Fibroblast of lung (primary cell): ENCODE measurements at regions not wholly inside any gene's neighbourhood (a gene's known extent, or its start where the extent isn't known, plus 50 kb on each side); places are given as distances from the start of the nearest gene placed in this dataset.

Source experiments
- DNase-seq, 2 donors: peaks; one replicate each; pipeline versions ENCODE4 v3.0.0 to v3.0.0-alpha.2; 2010; ENCODE audit warnings: low read depth in 2 of 2
- H2AFZ ChIP-seq: 2 replicates; pipeline ENCODE4 v1.5.1; 2012; ENCODE audit warnings: low read length, control low read depth, inconsistent platforms
- H3K27ac ChIP-seq: 2 replicates; pipeline ENCODE4 v1.5.1; 2011; ENCODE audit warnings: low read length, control low read depth; ENCODE audit not compliant: insufficient read depth
- H3K27me3 ChIP-seq: 2 replicates; pipeline ENCODE4 v1.5.1; 2011; ENCODE audit warnings: mild to moderate bottlenecking, low read length; ENCODE audit not compliant: control insufficient read depth, insufficient read depth
- H3K36me3 ChIP-seq: 2 replicates; pipeline ENCODE4 v1.5.1; 2011; ENCODE audit warnings: low read length; ENCODE audit not compliant: control insufficient read depth, insufficient read depth
- H3K4me1 ChIP-seq: 2 replicates; pipeline ENCODE4 v1.5.1; 2011; ENCODE audit warnings: low read length; ENCODE audit not compliant: control insufficient read depth, insufficient read depth; ENCODE audit errors: extremely low read depth
- H3K4me2 ChIP-seq: 2 replicates; pipeline ENCODE4 v1.5.1; 2011; ENCODE audit warnings: low read length, control low read depth; ENCODE audit not compliant: insufficient read depth; ENCODE audit errors: extremely low read depth
- H3K4me3 ChIP-seq, 4 experiments: fragments of 200-600 bp in 1 of 4; sonication (generic) in 1 of 4; replicated peaks in 1 of 4; 2 replicates each; pipeline ENCODE4 v1.5.1; 2011 to 2016; ENCODE audit warnings: low read length in 4 of 4, low read depth in 3 of 4, mild to moderate bottlenecking in 3 of 4, control low read depth in 2 of 4, inconsistent platforms in 1 of 4, mixed read lengths in 1 of 4; ENCODE audit not compliant: insufficient read depth in 1 of 4; ENCODE audit errors: control extremely low read depth in 1 of 4
- H3K79me2 ChIP-seq: 2 replicates; pipeline ENCODE4 v1.5.1; 2012; ENCODE audit warnings: mild to moderate bottlenecking, low read length, inconsistent platforms; ENCODE audit not compliant: control insufficient read depth, insufficient read depth
- H3K9ac ChIP-seq: 2 replicates; pipeline ENCODE4 v1.5.1; 2011; ENCODE audit warnings: mild to moderate bottlenecking, low read length, control low read depth; ENCODE audit not compliant: insufficient read depth
- H3K9me3 ChIP-seq: 2 replicates; pipeline ENCODE4 v1.5.1; 2012; ENCODE audit warnings: low read depth, low read length; ENCODE audit not compliant: control insufficient read depth, insufficient read depth
- H4K20me1 ChIP-seq: 2 replicates; pipeline ENCODE4 v1.5.1; 2011; ENCODE audit warnings: low read length; ENCODE audit not compliant: control insufficient read depth, insufficient read depth; ENCODE audit errors: extremely low read depth
- EZH2 ChIP-seq: IDR thresholded peaks from 2 replicates; pipeline ENCODE4 v1.5.1; 2012; ENCODE audit warnings: low read length, control low read depth, mild to moderate bottlenecking; ENCODE audit errors: missing control alignments
- TF ChIP-seq, protein P1 (sequence below), 2 donors: IDR thresholded peaks in 1 of 2; conservative IDR thresholded peaks in 1 of 2; 1 replicate in 1 of 2; 2 replicates in 1 of 2; pipeline ENCODE4 v1.5.1; 2011 to 2012; ENCODE audit warnings: low read length in 2 of 2, control low read depth in 1 of 2, inconsistent platforms in 1 of 2, low read depth in 1 of 2, mild to moderate bottlenecking in 1 of 2

DNA sequence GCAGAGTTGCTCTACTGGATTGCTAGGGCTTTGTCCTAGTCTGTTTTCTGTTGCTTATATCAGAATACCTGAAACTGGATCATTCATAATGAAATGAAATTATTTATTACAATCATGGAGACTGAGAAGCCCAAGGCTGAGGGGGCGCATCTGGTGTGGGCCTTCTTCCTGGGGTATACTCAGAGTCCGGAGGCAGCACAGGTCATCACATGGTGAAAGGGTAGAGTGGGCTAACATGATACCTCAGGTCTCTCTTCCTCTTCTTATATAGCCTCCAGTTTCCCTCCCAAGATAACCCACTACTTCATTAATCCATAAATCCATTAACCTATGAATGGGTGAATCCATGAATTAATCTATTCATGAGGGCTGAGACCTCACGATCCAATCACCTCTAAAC is 667.6 kb upstream of the NCAM2 start:
- Histone ChIP-seq H3K9me3 (no peaks in the 10 kb centered on the region), H3K27me3 (no peaks in the 10 kb centered on the region), H3K79me2 (no peaks in the 10 kb centered on the region), H3K4me1 (no peaks in the 10 kb centered on the region), H2AFZ (no peak overlapping the region), H3K4me3 (no peak overlapping the region), H3K4me2 (no peak overlapping the region), H3K9ac (no peak overlapping the region), H4K20me1 (no peaks in the 10 kb centered on the region), H3K36me3 (no peaks in the 10 kb centered on the region), H3K27ac (no peak overlapping the region)
- no peak for DNase-seq
- TF ChIP-seq, protein P1, sequence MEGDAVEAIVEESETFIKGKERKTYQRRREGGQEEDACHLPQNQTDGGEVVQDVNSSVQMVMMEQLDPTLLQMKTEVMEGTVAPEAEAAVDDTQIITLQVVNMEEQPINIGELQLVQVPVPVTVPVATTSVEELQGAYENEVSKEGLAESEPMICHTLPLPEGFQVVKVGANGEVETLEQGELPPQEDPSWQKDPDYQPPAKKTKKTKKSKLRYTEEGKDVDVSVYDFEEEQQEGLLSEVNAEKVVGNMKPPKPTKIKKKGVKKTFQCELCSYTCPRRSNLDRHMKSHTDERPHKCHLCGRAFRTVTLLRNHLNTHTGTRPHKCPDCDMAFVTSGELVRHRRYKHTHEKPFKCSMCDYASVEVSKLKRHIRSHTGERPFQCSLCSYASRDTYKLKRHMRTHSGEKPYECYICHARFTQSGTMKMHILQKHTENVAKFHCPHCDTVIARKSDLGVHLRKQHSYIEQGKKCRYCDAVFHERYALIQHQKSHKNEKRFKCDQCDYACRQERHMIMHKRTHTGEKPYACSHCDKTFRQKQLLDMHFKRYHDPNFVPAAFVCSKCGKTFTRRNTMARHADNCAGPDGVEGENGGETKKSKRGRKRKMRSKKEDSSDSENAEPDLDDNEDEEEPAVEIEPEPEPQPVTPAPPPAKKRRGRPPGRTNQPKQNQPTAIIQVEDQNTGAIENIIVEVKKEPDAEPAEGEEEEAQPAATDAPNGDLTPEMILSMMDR (conservative IDR thresholded peaks at IDR 0.05 in 1 of 2, IDR thresholded peaks at IDR 0.05 in 1 of 2; ENCODE audit: low read depth in 1 of 2, low read length in 2 of 2) = no peak
- TF ChIP-seq EZH2 = no peak

DNA sequence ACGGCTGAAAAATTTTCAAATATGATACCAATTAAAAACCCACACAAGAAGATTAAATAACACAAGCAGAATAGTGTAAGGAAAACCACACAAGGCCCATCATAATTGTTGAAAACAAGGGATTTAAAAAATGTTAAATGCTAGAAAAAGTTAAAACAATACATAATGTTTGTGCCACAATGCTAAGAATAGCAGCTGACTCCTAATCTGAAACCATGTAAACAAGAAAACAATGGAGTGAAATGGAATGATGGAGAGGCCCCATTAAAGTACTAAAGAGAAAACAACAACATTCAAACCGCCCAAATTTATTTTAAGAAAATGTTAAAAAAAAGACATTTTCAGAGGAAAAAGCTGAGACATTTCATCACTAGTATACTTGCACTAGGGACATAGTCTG is 663.6 kb upstream of the NCAM2 start:
- no peaks in the 10 kb centered on the region for H3K27me3 ChIP-seq
- no peak overlapping the region for H2AFZ ChIP-seq
- no peak overlapping the region for H3K4me3 ChIP-seq
- no peaks in the 10 kb centered on the region for H3K4me1 ChIP-seq
- H3K9me3 ChIP-seq = no peaks in the 10 kb centered on the region
- H4K20me1 ChIP-seq = no peaks in the 10 kb centered on the region
- H3K27ac ChIP-seq = no peak overlapping the region
- H3K79me2 ChIP-seq = no peaks in the 10 kb centered on the region
- TF ChIP-seq, protein P1 (conservative IDR thresholded peaks at IDR 0.05 in 1 of 2, IDR thresholded peaks at IDR 0.05 in 1 of 2; ENCODE audit: low read depth in 1 of 2, low read length in 2 of 2) = no peak
- no peak for TF ChIP-seq EZH2
- no peak for DNase-seq
- no peaks in the 10 kb centered on the region for H3K36me3 ChIP-seq
- H3K4me2 ChIP-seq = no peak overlapping the region
- no peak overlapping the region for H3K9ac ChIP-seq

DNA sequence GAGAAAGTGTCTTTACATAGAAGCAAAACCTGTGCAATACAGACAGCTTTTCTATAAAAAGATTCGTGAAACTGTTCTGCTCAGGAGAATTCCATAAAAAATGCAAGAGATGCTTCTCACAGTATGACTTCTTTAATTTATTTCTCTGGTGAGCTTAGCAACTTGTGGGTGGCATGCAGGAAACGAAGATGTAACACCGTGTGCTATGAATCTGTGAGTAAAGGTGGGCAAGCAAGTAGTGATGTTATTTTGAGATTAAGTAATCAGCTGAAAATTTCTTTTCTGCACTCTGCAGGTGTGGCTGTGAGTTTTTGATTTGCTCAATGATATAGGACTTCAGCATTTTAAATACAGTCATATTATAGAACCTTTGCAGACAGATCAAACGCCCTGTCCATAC is 656.8 kb upstream of the NCAM2 start:
- H3K9ac ChIP-seq = no peak overlapping the region
- H3K4me3 ChIP-seq = no peak overlapping the region
- TF ChIP-seq, protein P1 (conservative IDR thresholded peaks at IDR 0.05 in 1 of 2, IDR thresholded peaks at IDR 0.05 in 1 of 2; ENCODE audit: low read depth in 1 of 2, low read length in 2 of 2) = no peak
- no peak for TF ChIP-seq EZH2
- no peak for DNase-seq
- H4K20me1 ChIP-seq = no peaks in the 10 kb centered on the region
- H3K4me2 ChIP-seq = no peak overlapping the region
- no peaks in the 10 kb centered on the region for H3K79me2 ChIP-seq
- no peak overlapping the region for H2AFZ ChIP-seq
- no peaks in the 10 kb centered on the region for H3K4me1 ChIP-seq
- no peaks in the 10 kb centered on the region for H3K27me3 ChIP-seq
- no peak overlapping the region for H3K27ac ChIP-seq
- H3K36me3 ChIP-seq = no peaks in the 10 kb centered on the region
- H3K9me3 ChIP-seq = no peaks in the 10 kb centered on the region
